ENCODE measurements at regions not wholly inside any gene's neighbourhood (a gene's known extent, or its start where the extent isn't known, plus 50 kb on each side); places are given as distances from the start of the nearest gene placed in this dataset.

- TF ChIP-seq STAT6 (CRISPR knock-in tag; IDR thresholded peaks at IDR 0.05; ENCODE audit: borderline replicate concordance) (no peak), ZBTB7A (CRISPR knock-in tag; IDR thresholded peaks at IDR 0.05) (no peak), CTCF (CRISPR knock-in tag; IDR thresholded peaks at IDR 0.05) (no peak), NFAT5 (CRISPR knock-in tag; IDR thresholded peaks at IDR 0.05) (no peak), RFX5 (IDR thresholded peaks at IDR 0.05; ENCODE audit: low read depth, low read length) (no peak), MLX (CRISPR knock-in tag; IDR thresholded peaks at IDR 0.05) (0 out of 2 replicates have a peak, but pooled peaks have one; percentile 13), FIP1L1 (IDR thresholded peaks at IDR 0.05; ENCODE audit: borderline replicate concordance, insufficient read depth, low read depth, low read length) (no peak), EP300 (IDR thresholded peaks at IDR 0.05; ENCODE audit: low read depth in 2 of 2, low read length in 2 of 2) (peak in 1 of 2 experiments; percentile 75; a peak in 2 of 4 replicates), EP300 (CRISPR knock-in tag; IDR thresholded peaks at IDR 0.05; ENCODE audit: borderline replicate concordance) (peak; percentile 39; the same call in 1 of the 2 replicates)
Observed at GRCh38 chr7:17507717-17508116, 209.3 kb downstream of the AHR start.

Measured in HepG2 (cell line).